A549 (cell line): ENCODE measurements at regions not wholly inside any gene's neighbourhood (a gene's known extent, or its start where the extent isn't known, plus 50 kb on each side); places are given as distances from the start of the nearest gene placed in this dataset.
"Not testable (repeated sequence)": the region's sequence is repeated elsewhere in the genome, so short reads cannot be mapped to it uniquely, and the experiment has no call there.

Source experiments
- ATAC-seq, 2 experiments: fragments of 200-7000 bp in 1 of 2; fragments of >200 bp in 1 of 2; cut with Nextera tagmentation in 1 of 2; cut with Tn5 transposase in 1 of 2; 3 replicates each; pipeline versions ENCODE4 v1.8.0 to v1.9.1; 2018 to 2020; ENCODE audit warnings: mild to moderate bottlenecking in 1 of 2, moderate library complexity in 1 of 2
- CTCF ChIA-PET: fragments of 300-600 bp; sonication (Branson Sonifier 250); formaldehyde crosslinking; extraction: SDS; loops from one replicate; lab custom pipeline; 2021; ENCODE audit warnings: antibody characterized with exemption, inconsistent platforms; lab: Yijun Ruan, JAX
- POLR2A ChIA-PET: fragments of 350-600 bp; formaldehyde crosslinking; extraction: SDS; loops from one replicate; lab custom pipeline; 2021; ENCODE audit warnings: antibody characterized with exemption, inconsistent platforms; lab: Yijun Ruan, JAX
- DNase-seq, 2 experiments: peaks; one replicate each; pipeline versions ENCODE4 v3.0.0 to v3.0.0-alpha.2; 2011 to 2016; ENCODE audit warnings: low read depth in 1 of 2, low spot score in 1 of 2
- FAIRE-seq: peaks from 2 replicates; lab custom pipeline; 2011; peaks lifted over from hg19 to GRCh38; lab: Jason Lieb, UNC
- H3K27ac ChIP-seq, 2 experiments: fragments of >200 bp; sonication (Bioruptor Twin); formaldehyde crosslinking; 3 replicates each; pipeline ENCODE4 v1.5.1; 2016 to 2017
- H3K4me1 ChIP-seq: fragments of >200 bp; sonication (Bioruptor Twin); formaldehyde crosslinking; 3 replicates; pipeline ENCODE4 v1.6.1; 2016
- H3K4me2 ChIP-seq: fragments of >200 bp; sonication (Bioruptor Twin); formaldehyde crosslinking; 3 replicates; pipeline ENCODE4 v1.6.1; 2016
- H3K4me3 ChIP-seq: fragments of >200 bp; sonication (Bioruptor Twin); formaldehyde crosslinking; 3 replicates; pipeline ENCODE4 v1.5.1; 2016
- H3K9me3 ChIP-seq: fragments of >200 bp; sonication (Bioruptor Twin); formaldehyde crosslinking; 3 replicates; pipeline ENCODE4 v1.6.1; 2016
- BCL3 ChIP-seq: fragments of >200 bp; sonication (Bioruptor Twin); formaldehyde crosslinking; IDR thresholded peaks from 3 replicates; pipeline ENCODE4 v1.6.1; 2016
- BHLHE40 ChIP-seq: IDR thresholded peaks from 2 replicates; pipeline ENCODE4 v1.6.1; 2012; ENCODE audit warnings: low read depth, low read length, inconsistent platforms
- CBX2 ChIP-seq: fragments of 200-600 bp; sonication (generic); IDR thresholded peaks from 2 replicates; pipeline ENCODE4 v1.6.1; 2016; ENCODE audit warnings: low read depth, mild to moderate bottlenecking, borderline replicate concordance
- CBX8 ChIP-seq: fragments of 200-600 bp; sonication (generic); IDR thresholded peaks from 2 replicates; pipeline ENCODE4 v1.6.1; 2016
- CEBPB ChIP-seq, 2 experiments: fragments of >200 bp in 1 of 2; sonication (Bioruptor Twin) in 1 of 2; formaldehyde crosslinking in 1 of 2; IDR thresholded peaks; 2 replicates each; pipeline ENCODE4 v1.6.1; 2012 to 2016
- E2F6 ChIP-seq: IDR thresholded peaks from 2 replicates; pipeline ENCODE4 v1.6.1; 2012; ENCODE audit warnings: low read depth, borderline replicate concordance
- EHMT2 ChIP-seq: fragments of 200-600 bp; sonication (generic); IDR thresholded peaks from 2 replicates; pipeline ENCODE4 v1.6.1; 2016; ENCODE audit warnings: antibody characterized with exemption, low read depth, mild to moderate bottlenecking, moderate library complexity
- ELK1 ChIP-seq: fragments of 150-350 bp; IDR thresholded peaks from 2 replicates; pipeline ENCODE4 v1.6.1; 2014; ENCODE audit warnings: low read depth, mild to moderate bottlenecking, low read length
- FOXS1 ChIP-seq: fragments of 250-450 bp; sonication (Bioruptor Pico); IDR thresholded peaks from 2 replicates; pipeline ENCODE4 v1.5.0; 2020; ENCODE audit warnings: mild to moderate bottlenecking, moderate library complexity
- HDAC2 ChIP-seq: fragments of 200-600 bp; sonication (generic); IDR thresholded peaks from 2 replicates; pipeline ENCODE4 v1.6.1; 2016
- HES2 ChIP-seq: fragments of >200 bp; sonication (Bioruptor Twin); formaldehyde crosslinking; IDR thresholded peaks from 2 replicates; pipeline ENCODE4 v1.6.1; 2016
- HOXB13 ChIP-seq: fragments of 250-450 bp; sonication (Bioruptor Pico); IDR thresholded peaks from 2 replicates; pipeline ENCODE4 v1.5.0; 2020; ENCODE audit warnings: low read depth, mild to moderate bottlenecking, moderate library complexity
- JUN ChIP-seq, 2 experiments: fragments of >200 bp; sonication (Bioruptor Twin); formaldehyde crosslinking; IDR thresholded peaks; 2 replicates in 1 of 2; 3 replicates in 1 of 2; pipeline ENCODE4 v1.6.1; 2016 to 2017
- MAX ChIP-seq: IDR thresholded peaks from 2 replicates; pipeline ENCODE4 v1.6.1; 2012
- PHF8 ChIP-seq: fragments of 200-600 bp; sonication (generic); IDR thresholded peaks from 2 replicates; pipeline ENCODE4 v1.6.1; 2016; ENCODE audit warnings: low read depth, mild to moderate bottlenecking, antibody characterized with exemption, moderate library complexity, borderline replicate concordance
- POLR2A ChIP-seq: IDR thresholded peaks from 2 replicates; pipeline ENCODE4 v1.6.1; 2012; ENCODE audit warnings: mild to moderate bottlenecking, low read length
- RCOR1 ChIP-seq: fragments of 150-350 bp; IDR thresholded peaks from 2 replicates; pipeline ENCODE4 v1.6.1; 2014; ENCODE audit warnings: antibody characterized with exemption, low read length, low read depth
- RFX5 ChIP-seq: fragments of 450-650 bp; IDR thresholded peaks from 2 replicates; pipeline ENCODE4 v1.7.1; 2014; ENCODE audit warnings: antibody characterized with exemption, mild to moderate bottlenecking, moderate library complexity
- SREBF2 ChIP-seq: fragments of 450-650 bp; IDR thresholded peaks from 2 replicates; pipeline ENCODE4 v1.6.1; 2014; ENCODE audit warnings: mild to moderate bottlenecking, moderate library complexity
- WGBS: methylation state at CpG from one replicate; pipeline ENCODE4 v1.1.6; 2017; ENCODE audit errors: missing lambda C conversion rate; 5-methylcytosine and 5-hydroxymethylcytosine counted together

- 13% methylated on average over 1 of the region's 1 CpG for WGBS
- H3K4me2 ChIP-seq = no peak overlapping the region
- no peak for TF ChIP-seq RFX5
- TF ChIP-seq, all 56 proteins: peak for 0
- H3K27ac ChIP-seq = no peak overlapping the region
- CTCF ChIA-PET = interaction anchor here (1.0 kb wide), 1 partner anchor 302 kb away, joined by 4 read pairs; no protein-coding TSS in a partner anchor
- no peak overlapping the region for H3K4me3 ChIP-seq
- no peaks in the 10 kb centered on the region for H3K9me3 ChIP-seq
- ATAC-seq = no peak
- DNase-seq = no peak
- POLR2A ChIA-PET = no interaction called here
- H3K4me1 ChIP-seq = no peaks in the 10 kb centered on the region
- no peak for FAIRE-seq
Measured at GRCh38 chr2:208906330-208906729, 499.7 kb downstream of the PTH2R start.

GRCh38 chr2:208915401-208915800, 508.4 kb upstream of the MAP2 start:
- no peak for ATAC-seq
- H3K4me1 ChIP-seq = no peaks in the 10 kb centered on the region
- H3K4me2 ChIP-seq = no peak overlapping the region
- CTCF ChIA-PET = no interaction called here
- no peaks in the 10 kb centered on the region for H3K9me3 ChIP-seq
- no peak for TF ChIP-seq MAX
- TF ChIP-seq BHLHE40 = no peak
- TF ChIP-seq CBX8 = no peak
- no peak for TF ChIP-seq RCOR1
- TF ChIP-seq HES2 = no peak
- no peak for TF ChIP-seq FOXS1
- TF ChIP-seq, all 56 proteins: peak for 0
- POLR2A ChIA-PET = no interaction called here
- no peak overlapping the region for H3K4me3 ChIP-seq
- FAIRE-seq (no peak), DNase-seq (no peak)
- 10% methylated on average over 4 of the region's 4 CpGs for WGBS
- H3K27ac ChIP-seq = no peak overlapping the region

GRCh38 chr2:208916881-208917280, 507.0 kb upstream of the MAP2 start:
- WGBS = 2% methylated on average over 2 of the region's 2 CpGs
- Histone ChIP-seq H3K4me2 (no peak overlapping the region), H3K4me1 (no peaks in the 10 kb centered on the region), H3K27ac (no peak overlapping the region), H3K9me3 (no peaks in the 10 kb centered on the region), H3K4me3 (no peak overlapping the region)
- ATAC-seq (no peak), FAIRE-seq (no peak), DNase-seq (no peak)
- CTCF ChIA-PET = no interaction called here
- TF ChIP-seq PHF8 (no peak), CEBPB (IDR thresholded peaks at IDR 0.05) (no peak), HDAC2 (no peak), BCL3 (no peak), SREBF2 (no peak), CBX2 (no peak), HOXB13 (CRISPR knock-in tag) (no peak), JUN (IDR thresholded peaks at IDR 0.05) (no peak), RCOR1 (no peak), EHMT2 (no peak), ELK1 (no peak), POLR2A (no peak), E2F6 (no peak)
- POLR2A ChIA-PET = no interaction called here

- H3K27ac ChIP-seq, DNase-seq, ATAC-seq, POLR2A ChIA-PET, H3K4me3 ChIP-seq, FAIRE-seq, H3K4me1 ChIP-seq, CTCF ChIA-PET, H3K4me2 ChIP-seq, H3K9me3 ChIP-seq: not testable (repeated sequence)
- 93% methylated on average over 1 of the region's 1 CpG for WGBS
Measured at GRCh38 chr2:208921358-208921757, 502.5 kb upstream of the MAP2 start.
